HL-60 (cell line): ENCODE measurements at regions not wholly inside any gene's neighbourhood (a gene's known extent, or its start where the extent isn't known, plus 50 kb on each side); places are given as distances from the start of the nearest gene placed in this dataset.

Experiments used
- DNase-seq, 2 experiments: peaks; one replicate each; pipeline ENCODE4 v3.0.0-alpha.2; 2010 to 2020; ENCODE audit warnings: low read depth in 1 of 2, low spot score in 1 of 2
- H3K27ac ChIP-seq: fragments of 250-450 bp; sonication (Bioruptor Pico); replicated peaks from 2 replicates; pipeline ENCODE4 v1.5.1; 2020; ENCODE audit warnings: mild to moderate bottlenecking, moderate library complexity
- H3K27me3 ChIP-seq: fragments of 250-450 bp; sonication (Bioruptor Pico); 2 replicates; pipeline ENCODE4 v1.5.1; 2021; ENCODE audit warnings: mild to moderate bottlenecking, moderate library complexity; ENCODE audit not compliant: insufficient read depth, poor library complexity, severe bottlenecking
- H3K4me3 ChIP-seq: replicated peaks from 2 replicates; pipeline ENCODE4 v1.5.1; 2011; ENCODE audit warnings: mild to moderate bottlenecking, control low read depth, low read length; ENCODE audit not compliant: insufficient read depth
- GABPA ChIP-seq: IDR thresholded peaks from 2 replicates; pipeline ENCODE4 v1.6.1; 2012; ENCODE audit warnings: low read depth
- POLR2AphosphoS5 ChIP-seq: IDR thresholded peaks from 2 replicates; pipeline ENCODE4 v1.6.1; 2012; ENCODE audit warnings: low read depth
- SPI1 ChIP-seq: IDR thresholded peaks from 2 replicates; pipeline ENCODE4 v1.6.1; 2012; ENCODE audit warnings: low read depth, mild to moderate bottlenecking, borderline replicate concordance
- TF ChIP-seq, protein P1 (sequence below): IDR thresholded peaks from one replicate; pipeline ENCODE4 v1.5.1; 2011; ENCODE audit warnings: low read length, control low read depth, inconsistent platforms; ENCODE audit not compliant: insufficient read depth
- TF ChIP-seq, protein P2 (sequence below): IDR thresholded peaks from 2 replicates; pipeline ENCODE4 v1.6.1; 2012; ENCODE audit warnings: low read depth; ENCODE audit not compliant: insufficient replicate concordance

DNA sequence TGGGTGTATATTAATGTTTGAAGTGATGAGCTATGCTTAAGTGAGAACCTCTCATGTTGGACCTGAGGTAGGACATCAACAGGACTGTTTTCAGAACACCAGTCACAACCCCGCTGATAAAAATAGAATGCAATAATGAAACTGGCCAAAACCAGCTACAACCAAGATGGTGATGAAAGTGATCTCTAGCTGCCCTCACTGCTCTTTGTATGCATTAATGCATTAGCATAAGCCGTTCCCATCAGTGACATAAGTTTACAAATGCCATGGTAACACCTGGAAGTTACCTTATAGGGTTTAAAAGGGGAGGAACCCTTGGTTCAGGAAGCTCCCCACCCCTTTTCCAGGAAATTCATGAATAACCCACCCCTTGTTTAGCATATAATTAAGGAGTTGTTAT is 672.5 kb upstream of the EEF2KMT start:
- no peak for DNase-seq
- no peak overlapping the region for H3K27ac ChIP-seq
- H3K27me3 ChIP-seq, result no peaks in the 10 kb centered on the region
- TF ChIP-seq, protein P1, sequence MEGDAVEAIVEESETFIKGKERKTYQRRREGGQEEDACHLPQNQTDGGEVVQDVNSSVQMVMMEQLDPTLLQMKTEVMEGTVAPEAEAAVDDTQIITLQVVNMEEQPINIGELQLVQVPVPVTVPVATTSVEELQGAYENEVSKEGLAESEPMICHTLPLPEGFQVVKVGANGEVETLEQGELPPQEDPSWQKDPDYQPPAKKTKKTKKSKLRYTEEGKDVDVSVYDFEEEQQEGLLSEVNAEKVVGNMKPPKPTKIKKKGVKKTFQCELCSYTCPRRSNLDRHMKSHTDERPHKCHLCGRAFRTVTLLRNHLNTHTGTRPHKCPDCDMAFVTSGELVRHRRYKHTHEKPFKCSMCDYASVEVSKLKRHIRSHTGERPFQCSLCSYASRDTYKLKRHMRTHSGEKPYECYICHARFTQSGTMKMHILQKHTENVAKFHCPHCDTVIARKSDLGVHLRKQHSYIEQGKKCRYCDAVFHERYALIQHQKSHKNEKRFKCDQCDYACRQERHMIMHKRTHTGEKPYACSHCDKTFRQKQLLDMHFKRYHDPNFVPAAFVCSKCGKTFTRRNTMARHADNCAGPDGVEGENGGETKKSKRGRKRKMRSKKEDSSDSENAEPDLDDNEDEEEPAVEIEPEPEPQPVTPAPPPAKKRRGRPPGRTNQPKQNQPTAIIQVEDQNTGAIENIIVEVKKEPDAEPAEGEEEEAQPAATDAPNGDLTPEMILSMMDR, result no peak
- no peak for TF ChIP-seq SPI1
- H3K4me3 ChIP-seq, result no peak overlapping the region

DNA sequence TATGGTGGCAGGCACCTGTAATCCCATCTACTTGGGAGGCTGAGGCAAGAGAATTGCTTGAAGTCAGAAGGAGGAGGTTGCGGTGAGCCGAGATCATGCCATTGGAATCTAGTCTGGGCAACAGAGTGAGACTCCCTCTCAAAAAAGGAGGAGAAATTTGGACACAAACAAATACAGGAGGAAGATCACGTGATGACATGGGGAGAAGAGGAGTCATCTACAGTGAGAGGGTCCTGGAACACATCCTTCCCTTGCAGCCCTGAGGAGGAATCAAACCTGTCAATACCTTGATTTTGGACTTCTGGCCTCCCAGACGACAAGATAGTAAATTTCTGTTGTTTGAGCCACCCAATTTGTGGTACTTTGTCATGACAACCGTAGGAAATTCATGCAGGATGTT is 671.9 kb upstream of the EEF2KMT start:
- Histone ChIP-seq H3K27ac (no peak overlapping the region), H3K27me3 (no peaks in the 10 kb centered on the region), H3K4me3 (no peak overlapping the region)
- TF ChIP-seq, protein P1, result no peak
- TF ChIP-seq SPI1, result no peak
- TF ChIP-seq, protein P2, sequence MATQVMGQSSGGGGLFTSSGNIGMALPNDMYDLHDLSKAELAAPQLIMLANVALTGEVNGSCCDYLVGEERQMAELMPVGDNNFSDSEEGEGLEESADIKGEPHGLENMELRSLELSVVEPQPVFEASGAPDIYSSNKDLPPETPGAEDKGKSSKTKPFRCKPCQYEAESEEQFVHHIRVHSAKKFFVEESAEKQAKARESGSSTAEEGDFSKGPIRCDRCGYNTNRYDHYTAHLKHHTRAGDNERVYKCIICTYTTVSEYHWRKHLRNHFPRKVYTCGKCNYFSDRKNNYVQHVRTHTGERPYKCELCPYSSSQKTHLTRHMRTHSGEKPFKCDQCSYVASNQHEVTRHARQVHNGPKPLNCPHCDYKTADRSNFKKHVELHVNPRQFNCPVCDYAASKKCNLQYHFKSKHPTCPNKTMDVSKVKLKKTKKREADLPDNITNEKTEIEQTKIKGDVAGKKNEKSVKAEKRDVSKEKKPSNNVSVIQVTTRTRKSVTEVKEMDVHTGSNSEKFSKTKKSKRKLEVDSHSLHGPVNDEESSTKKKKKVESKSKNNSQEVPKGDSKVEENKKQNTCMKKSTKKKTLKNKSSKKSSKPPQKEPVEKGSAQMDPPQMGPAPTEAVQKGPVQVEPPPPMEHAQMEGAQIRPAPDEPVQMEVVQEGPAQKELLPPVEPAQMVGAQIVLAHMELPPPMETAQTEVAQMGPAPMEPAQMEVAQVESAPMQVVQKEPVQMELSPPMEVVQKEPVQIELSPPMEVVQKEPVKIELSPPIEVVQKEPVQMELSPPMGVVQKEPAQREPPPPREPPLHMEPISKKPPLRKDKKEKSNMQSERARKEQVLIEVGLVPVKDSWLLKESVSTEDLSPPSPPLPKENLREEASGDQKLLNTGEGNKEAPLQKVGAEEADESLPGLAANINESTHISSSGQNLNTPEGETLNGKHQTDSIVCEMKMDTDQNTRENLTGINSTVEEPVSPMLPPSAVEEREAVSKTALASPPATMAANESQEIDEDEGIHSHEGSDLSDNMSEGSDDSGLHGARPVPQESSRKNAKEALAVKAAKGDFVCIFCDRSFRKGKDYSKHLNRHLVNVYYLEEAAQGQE, result no peak
- TF ChIP-seq GABPA, result no peak
- TF ChIP-seq POLR2AphosphoS5, result no peak
- no peak for DNase-seq

DNA sequence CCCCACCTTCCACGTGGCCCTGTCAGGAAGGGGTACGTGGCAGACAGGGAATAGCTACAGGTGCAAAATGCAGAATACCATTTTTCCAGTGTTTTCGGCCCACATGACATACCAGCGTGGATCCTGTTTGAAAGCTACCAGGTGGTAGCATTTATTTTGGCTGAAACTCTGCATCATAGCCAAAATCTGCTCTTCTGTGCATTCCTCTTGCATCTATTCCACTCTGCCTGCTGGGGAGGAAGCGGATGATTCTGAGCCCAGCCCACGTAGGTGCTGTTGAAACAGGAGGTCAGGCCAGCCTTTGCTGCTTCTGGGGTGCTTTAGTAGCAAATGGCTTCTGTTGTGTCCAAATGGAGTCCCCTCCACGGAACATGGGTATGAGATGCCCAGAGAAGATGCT is 670.9 kb upstream of the EEF2KMT start:
- TF ChIP-seq, protein P1, result no peak
- no peak for TF ChIP-seq GABPA
- no peak for TF ChIP-seq SPI1
- TF ChIP-seq, protein P2, result no peak
- TF ChIP-seq POLR2AphosphoS5, result no peak
- Histone ChIP-seq H3K4me3 (no peak overlapping the region), H3K27me3 (no peaks in the 10 kb centered on the region), H3K27ac (no peak overlapping the region)
- no peak for DNase-seq

DNA sequence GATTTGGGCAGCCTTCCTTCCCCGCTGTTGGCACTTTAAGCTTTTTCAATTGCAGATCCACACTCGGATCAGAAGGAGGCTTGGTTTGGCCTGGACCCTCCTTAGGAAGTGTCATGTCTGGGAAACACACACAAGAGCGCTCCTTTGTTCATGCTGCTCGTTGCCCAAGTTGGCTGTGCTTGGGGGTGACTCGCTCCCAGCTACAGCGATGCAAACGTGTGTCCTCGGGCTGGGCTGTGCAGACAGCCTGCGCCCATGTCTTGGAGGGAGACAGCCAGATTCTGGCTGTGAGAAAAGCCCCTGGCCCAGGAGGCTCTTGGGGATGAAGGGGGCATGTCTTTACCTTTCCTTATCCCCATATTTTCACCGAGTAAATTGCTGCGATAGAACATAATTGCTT is 665.6 kb upstream of the EEF2KMT start:
- H3K27ac ChIP-seq, result no peak overlapping the region
- no peak overlapping the region for H3K4me3 ChIP-seq
- no peaks in the 10 kb centered on the region for H3K27me3 ChIP-seq
- TF ChIP-seq GABPA, result no peak
- DNase-seq, result no peak
